ENCODE measurements at regions not wholly inside any gene's neighbourhood (a gene's known extent, or its start where the extent isn't known, plus 50 kb on each side); places are given as distances from the start of the nearest gene placed in this dataset.

DNA sequence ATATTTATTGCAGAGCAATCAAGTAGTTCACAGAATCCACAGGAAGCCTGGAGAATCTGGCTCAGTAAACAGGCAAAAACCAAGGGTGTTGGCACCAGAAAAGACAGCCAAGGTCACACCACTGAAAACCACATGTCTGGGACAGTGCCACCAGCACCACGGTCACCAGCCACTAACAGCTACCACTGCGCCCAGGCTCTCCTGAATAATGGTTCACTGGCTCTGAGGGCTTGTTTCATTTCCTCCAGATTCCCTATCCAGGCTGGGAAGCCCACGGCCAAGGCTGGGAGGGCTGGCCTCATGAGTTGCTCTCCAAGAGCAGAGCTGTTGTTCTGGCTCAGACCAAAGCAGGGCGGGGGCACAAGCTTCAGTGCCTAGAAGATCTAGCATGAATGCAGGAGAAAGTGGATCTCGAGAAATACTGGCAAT lies 54.5 kb upstream of the PTGFRN start:
- TF ChIP-seq, protein P1, sequence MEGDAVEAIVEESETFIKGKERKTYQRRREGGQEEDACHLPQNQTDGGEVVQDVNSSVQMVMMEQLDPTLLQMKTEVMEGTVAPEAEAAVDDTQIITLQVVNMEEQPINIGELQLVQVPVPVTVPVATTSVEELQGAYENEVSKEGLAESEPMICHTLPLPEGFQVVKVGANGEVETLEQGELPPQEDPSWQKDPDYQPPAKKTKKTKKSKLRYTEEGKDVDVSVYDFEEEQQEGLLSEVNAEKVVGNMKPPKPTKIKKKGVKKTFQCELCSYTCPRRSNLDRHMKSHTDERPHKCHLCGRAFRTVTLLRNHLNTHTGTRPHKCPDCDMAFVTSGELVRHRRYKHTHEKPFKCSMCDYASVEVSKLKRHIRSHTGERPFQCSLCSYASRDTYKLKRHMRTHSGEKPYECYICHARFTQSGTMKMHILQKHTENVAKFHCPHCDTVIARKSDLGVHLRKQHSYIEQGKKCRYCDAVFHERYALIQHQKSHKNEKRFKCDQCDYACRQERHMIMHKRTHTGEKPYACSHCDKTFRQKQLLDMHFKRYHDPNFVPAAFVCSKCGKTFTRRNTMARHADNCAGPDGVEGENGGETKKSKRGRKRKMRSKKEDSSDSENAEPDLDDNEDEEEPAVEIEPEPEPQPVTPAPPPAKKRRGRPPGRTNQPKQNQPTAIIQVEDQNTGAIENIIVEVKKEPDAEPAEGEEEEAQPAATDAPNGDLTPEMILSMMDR (IDR thresholded peaks at IDR 0.05), result no peak
- TF ChIP-seq POLR2A (IDR thresholded peaks at IDR 0.05), result no peak
- TF ChIP-seq EP300 (IDR thresholded peaks at IDR 0.05), result no peak
